ENCODE measurements at regions not wholly inside any gene's neighbourhood (a gene's known extent, or its start where the extent isn't known, plus 50 kb on each side); places are given as distances from the start of the nearest gene placed in this dataset.

DNA sequence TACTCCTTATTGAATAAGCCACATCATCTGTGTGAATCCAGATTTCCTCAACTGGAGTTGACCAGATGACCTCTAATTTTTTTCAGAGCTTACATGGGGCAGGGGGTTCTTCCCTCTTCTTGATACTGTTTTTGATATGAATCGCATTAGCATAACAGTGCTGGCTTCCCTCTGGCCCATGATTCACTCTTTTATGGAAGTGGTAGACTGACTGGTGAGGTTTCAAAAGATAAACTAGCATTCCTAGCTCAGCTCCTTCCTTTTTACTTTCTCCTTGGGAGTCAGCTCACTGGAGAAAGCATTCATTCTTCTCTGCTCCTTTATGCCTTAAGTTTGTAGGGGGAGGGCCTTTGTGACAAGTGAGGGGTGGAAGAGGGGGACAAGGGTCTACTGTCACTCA, 161.0 kb upstream of the FGF13 start:
- TF ChIP-seq, protein P1, sequence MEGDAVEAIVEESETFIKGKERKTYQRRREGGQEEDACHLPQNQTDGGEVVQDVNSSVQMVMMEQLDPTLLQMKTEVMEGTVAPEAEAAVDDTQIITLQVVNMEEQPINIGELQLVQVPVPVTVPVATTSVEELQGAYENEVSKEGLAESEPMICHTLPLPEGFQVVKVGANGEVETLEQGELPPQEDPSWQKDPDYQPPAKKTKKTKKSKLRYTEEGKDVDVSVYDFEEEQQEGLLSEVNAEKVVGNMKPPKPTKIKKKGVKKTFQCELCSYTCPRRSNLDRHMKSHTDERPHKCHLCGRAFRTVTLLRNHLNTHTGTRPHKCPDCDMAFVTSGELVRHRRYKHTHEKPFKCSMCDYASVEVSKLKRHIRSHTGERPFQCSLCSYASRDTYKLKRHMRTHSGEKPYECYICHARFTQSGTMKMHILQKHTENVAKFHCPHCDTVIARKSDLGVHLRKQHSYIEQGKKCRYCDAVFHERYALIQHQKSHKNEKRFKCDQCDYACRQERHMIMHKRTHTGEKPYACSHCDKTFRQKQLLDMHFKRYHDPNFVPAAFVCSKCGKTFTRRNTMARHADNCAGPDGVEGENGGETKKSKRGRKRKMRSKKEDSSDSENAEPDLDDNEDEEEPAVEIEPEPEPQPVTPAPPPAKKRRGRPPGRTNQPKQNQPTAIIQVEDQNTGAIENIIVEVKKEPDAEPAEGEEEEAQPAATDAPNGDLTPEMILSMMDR (IDR thresholded peaks at IDR 0.05) = no peak
- TF ChIP-seq POLR2A (IDR thresholded peaks at IDR 0.05) = no peak

All from transverse colon (tissue), 3 donors.